Occipital lobe (tissue), 1 donor: ENCODE measurements at regions not wholly inside any gene's neighbourhood (a gene's known extent, or its start where the extent isn't known, plus 50 kb on each side); places are given as distances from the start of the nearest gene placed in this dataset.

Experiments
- DNase-seq: peaks from one replicate; lab custom pipeline; 2025; lab: John Stamatoyannopoulos, UW

- DNase-seq, result no peak
These were observed 311.8 kb downstream of the TOX3 start for GRCh38 chr16:52235186-52235585.

GRCh38 chr16:52234626-52235025 is 312.3 kb downstream of the TOX3 start:
- DNase-seq, result no peak

- no peak for DNase-seq
These were observed 317.5 kb downstream of the TOX3 start for GRCh38 chr16:52229471-52229870.

DNA sequence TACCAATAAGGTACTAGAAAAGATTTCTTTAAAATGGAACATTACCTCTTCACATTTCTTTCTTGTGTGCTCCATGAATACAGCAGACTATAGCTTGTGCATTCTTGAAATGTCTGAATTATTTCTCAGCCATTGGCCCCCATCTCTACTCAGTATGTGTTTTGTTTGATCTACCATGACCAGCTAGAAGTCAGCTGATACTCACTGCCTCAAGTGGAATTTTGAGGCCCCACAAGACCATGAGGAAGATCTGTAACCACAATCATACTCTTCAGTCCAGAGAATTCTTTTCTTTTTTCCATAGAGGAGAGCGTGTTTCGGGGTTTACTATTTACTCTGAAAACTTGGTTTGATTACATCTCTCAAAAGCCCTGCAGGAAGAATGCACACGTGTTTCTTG is 319.1 kb downstream of the TOX3 start:
- no peak for DNase-seq

GRCh38 chr16:52212841-52213240 is 334.1 kb downstream of the TOX3 start:
- no peak for DNase-seq

- no peak for DNase-seq
These were observed 337.7 kb downstream of the TOX3 start for GRCh38 chr16:52209227-52209626.

DNA sequence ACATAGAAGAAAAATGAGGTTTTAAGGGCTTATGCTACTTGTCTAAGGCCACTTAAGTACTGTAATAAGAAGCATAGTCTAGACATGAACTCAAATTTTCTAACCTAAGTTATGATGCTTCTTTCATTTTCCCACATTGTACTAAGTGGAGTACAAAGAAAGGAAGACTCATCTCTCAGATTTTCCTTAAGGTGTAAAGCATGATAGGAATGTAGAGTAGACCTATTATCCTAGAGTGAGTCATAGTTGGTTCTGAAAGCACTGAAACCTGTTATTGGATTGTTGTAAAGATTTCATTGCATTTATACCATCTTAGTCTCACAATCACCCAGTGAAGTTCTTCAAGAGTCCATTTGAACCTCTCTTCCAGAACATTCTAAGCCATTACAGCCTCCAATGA is 343.8 kb downstream of the TOX3 start:
- DNase-seq, result no peak

DNA sequence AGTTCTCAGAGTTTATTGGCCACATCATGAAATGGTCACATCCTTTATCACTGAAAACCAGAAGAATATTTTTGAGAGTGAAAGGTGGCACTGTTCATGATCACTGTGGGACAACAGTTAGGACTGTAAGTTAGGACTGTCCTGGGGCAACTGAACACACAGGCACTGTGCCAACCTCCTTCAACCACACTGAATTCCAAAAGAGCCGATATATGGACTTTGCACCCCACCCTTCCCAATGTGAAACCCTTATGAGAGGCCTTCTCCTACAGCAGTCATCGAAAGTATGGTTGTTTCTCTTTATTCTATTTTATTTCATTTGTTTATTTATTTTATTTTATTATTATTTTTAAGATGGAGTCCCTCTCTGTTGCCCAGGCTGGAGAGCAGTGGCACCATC is 353.5 kb downstream of the TOX3 start:
- DNase-seq, result no peak

DNA sequence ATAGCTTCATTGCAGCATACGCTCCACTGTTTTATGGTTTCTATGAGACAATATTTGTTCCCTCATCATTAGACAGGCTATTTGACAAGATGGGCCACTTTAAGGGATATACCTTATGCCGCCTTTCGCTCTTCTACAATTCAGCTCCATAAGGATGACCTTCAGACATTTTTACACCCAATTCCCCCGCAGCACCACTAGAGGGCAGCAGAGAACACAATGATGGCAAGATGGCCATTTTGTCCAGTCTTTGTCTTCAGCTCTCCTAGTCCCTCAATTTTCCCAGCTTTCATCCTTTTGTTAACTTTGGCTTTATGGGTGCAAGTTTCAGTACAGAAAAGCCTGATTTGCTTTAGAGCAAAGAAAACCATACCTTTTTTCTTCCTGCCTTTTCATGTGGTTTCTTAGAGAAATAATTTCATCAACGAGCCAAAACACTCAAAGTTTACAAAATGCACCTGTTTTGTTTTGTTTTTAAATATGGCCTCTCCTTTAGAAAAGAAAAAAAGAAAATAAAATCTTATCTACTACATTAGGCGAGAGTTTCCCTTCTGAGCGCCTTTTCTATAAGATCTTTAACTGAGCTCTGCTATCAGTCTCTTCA is 355.3 kb downstream of the TOX3 start:
- peak; percentile 40 for DNase-seq

DNA sequence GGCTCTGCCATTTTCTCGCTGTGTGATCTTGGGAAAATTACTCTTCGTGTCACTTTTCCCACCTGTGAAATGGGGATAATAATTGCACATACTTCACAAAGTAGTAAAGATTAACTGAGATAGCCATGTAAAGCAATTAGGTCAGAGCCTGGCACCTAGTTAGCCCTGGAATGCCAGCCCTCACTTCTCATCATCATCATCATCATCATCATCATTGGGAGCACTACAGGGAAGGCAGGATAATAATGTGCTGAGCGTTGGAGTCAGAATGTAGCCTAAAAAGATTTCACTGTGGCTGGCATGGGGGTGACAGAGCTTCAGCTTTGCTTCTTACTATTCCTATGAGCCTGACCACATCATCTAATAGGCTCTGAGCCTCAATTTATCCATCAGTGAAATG is 362.6 kb downstream of the TOX3 start:
- no peak for DNase-seq

- DNase-seq, result no peak
These were observed 364.1 kb downstream of the TOX3 start for GRCh38 chr16:52182840-52183239.

DNA sequence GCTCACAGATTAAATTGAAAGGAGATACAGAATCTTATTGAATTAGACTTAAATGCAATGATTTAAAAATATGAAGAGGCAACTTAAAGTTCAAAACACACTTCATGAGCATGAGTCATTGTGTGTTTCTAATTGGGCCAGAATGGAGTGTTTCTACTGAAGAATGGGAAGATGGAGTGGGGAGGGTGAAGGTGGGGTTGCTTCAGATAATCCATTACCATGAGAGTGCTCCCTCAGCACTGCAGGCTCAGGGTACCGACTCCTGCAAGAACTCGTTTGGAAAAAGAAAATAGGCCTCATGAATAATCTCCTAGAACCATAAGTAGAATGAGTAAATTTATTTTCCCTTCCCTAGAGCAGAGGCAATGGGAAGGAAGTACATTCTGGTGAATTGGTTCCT is 372.8 kb downstream of the TOX3 start:
- DNase-seq, result no peak

GRCh38 chr16:52171481-52171880 is 375.5 kb downstream of the TOX3 start:
- DNase-seq, result no peak

DNA sequence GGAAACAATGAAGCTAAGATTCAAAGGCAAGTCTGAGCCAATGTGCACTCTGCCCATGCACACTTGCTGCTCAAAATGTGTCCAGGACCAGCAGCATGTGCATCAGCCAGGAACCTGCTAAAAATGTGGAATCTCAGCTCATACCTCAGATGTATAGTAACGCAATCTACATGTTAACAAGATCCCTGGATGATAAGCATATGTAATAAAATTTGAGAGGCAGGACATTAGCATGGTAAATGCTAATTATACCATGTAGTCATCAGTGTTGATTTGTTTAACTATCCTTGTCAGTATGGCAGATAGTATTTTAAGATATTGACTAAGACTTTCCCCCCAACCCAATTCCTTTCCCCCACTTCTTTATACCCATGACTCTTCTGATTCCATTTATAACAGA is 379.6 kb downstream of the TOX3 start:
- no peak for DNase-seq

DNA sequence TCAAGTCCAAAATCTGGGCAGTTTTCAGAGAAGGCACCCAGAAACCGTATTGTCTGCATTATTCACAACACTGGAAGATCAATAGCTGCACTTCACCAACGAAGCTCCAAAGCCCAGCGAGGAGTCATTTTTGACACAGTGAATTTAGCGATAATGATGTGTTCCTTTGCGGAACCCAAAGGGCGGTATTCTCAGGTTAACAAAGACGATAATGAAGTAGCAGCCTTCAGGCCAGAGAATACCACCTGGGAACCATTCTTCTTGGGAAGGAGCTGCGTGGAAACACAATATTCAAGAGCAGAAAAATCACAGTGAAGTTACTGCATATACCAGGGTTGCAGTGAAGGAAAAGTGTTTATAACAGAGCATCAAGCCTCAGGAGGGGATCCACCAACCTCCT is 381.0 kb downstream of the TOX3 start:
- DNase-seq, result no peak

DNA sequence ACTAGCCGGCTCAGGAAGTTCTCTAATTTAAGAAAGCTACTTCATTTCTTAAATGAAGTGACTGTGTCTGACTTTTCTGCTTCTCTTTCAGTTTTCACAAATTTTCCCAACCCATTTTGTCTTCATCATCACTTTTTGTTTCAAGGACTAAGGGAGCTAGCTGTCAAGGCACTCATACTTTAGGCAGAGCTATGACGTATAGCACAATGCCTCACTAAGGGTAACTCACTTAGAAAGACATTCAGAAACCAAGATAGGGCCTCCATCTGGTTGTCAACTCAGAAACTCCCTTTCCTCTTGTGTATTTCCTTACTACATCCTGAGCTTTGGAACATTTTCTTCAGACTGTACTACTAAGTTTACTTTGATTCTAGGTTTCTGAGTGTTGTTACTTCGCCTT is 397.9 kb downstream of the TOX3 start:
- DNase-seq, result no peak

DNA sequence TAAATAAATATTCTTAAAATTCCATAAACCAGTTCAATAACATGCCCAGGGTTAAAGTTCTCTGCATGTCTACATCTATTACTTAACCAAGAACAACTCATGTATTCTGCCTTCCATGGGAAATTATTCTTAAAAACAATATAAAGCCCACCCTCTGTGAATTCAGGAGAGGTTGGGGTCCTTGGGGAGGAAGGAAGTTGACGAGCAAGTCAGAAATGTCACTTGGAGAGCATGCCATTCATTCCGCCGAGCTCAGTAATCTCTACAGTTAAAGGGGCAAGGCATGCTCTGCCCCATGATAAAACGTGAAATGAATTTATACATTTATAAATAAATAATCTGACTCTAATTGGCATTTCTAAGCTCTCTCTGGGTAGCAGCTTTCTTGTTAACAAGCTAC is 405.1 kb downstream of the TOX3 start:
- DNase-seq, result no peak

DNA sequence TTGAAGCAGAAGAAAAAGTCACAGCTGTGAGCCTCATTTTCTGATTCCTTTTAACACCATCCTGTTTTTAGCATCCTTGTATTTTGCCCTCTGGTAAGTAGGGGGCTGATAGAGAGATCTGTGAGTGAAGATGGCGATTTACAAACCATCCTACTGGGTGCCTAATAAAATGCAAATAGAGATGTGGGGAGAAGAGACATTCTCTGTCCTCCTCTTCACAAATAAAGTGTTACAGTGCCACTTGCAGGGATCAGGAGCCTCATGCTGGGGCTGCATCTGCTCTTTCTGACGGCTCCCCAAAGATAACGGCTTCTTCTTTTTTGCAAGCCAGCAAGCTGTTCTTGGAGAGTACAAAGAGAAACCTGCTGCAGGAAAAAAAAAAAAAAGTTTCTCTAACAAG is 418.6 kb downstream of the TOX3 start:
- no peak for DNase-seq

- DNase-seq, result no peak
These were observed 423.1 kb downstream of the TOX3 start for GRCh38 chr16:52123842-52124241.

DNA sequence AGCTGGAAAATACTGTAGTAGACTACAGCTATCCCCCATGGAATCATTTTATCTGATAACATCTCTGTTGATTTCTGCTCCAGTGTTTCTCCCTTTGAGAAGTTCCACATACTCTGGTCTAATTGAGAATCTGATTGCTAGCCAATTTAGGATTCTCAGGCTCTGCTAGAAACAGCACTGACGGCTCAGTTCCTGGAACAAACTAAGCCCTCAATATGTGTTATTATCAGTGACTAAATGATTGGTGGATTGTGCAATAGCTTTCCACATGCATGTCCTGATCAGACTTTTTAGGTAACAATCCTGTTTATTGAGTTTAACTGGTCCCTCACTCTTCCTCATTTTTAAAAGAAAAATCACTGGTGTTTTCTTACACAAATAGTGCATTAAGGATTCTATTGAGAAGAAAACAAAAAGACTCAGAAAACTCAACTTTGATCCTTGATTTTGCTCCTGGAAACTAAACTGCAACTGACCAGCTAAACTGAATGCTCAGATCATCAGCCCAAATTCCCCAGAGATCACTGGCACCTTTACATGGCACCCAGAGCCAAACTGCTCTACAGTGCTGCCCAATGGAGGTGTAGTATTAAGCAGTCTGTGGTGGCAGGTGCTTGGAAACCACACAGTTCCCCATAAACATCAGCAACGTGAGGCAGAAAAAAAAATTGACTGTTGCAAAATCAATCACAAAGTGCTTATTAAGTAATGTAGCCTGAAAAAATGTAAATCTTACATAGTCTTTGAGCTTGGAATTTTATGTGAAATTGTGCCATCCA is 423.7 kb downstream of the TOX3 start:
- DNase-seq, result no peak

DNA sequence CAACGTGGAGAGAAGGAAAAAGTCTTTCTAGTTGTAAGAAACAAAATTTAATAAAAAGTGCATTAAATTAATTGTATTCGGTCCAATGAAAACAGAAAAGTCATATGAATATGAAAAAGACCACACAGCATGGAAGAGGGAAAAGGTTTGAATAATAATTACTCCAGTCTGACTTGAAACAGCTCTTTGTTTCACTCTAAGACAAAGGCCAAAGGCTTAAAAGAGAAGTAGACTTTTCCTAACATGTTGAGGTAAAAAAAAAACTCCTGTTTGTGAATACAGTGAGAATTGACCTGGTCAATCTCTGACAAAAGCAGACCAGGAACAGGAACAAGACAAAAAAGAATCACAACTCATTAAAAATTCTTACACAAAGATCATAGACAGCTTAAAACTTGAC is 429.8 kb downstream of the TOX3 start:
- DNase-seq, result no peak

DNA sequence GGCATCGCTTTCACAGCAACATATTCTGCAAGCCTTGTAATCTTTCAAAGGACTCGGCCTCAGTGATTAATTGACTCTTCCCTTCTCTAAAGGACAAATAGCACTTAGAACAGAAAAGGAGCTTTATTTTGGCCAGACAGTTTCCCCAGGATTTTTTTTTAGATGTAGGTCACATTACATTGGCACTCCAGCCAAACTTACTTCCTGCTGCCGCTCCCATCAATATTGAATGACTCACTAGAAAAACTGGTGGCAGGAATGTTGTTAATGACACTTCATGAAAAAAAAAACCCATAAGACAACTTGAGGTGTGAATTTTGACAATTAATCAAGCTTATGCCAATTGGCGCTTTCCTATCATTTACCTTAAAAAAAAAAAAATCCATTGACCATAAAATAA is 432.6 kb downstream of the TOX3 start:
- no peak for DNase-seq

- no peak for DNase-seq
These were observed 433.3 kb downstream of the TOX3 start for GRCh38 chr16:52113533-52114183.
